Sigmoid colon (tissue), 6 donors: ENCODE measurements at regions not wholly inside any gene's neighbourhood (a gene's known extent, or its start where the extent isn't known, plus 50 kb on each side); places are given as distances from the start of the nearest gene placed in this dataset.

ENCODE experiments used
- DNase-seq: peaks from one replicate; pipeline ENCODE4 v3.0.0-alpha.2; 2019
- H3K27ac ChIP-seq, 4 donors: fragments of 200-600 bp; sonication (generic); one replicate each; pipeline ENCODE4 v1.5.1; 2016 to 2019; ENCODE audit warnings: mild to moderate bottlenecking in 1 of 4
- H3K27me3 ChIP-seq, 3 donors: fragments of 200-600 bp; sonication (generic); one replicate each; pipeline ENCODE4 v1.5.1; 2019; ENCODE audit warnings: mild to moderate bottlenecking in 1 of 3
- H3K36me3 ChIP-seq, 4 donors: fragments of 200-600 bp; sonication (generic); one replicate each; pipeline ENCODE4 v1.5.1; 2016 to 2019
- H3K4me1 ChIP-seq, 4 donors: fragments of 200-600 bp; sonication (generic); one replicate each; pipeline ENCODE4 v1.5.1; 2017 to 2019
- H3K4me3 ChIP-seq, 4 donors: fragments of 200-600 bp; sonication (generic); one replicate each; pipeline ENCODE4 v1.5.1; 2017 to 2019; ENCODE audit warnings: mild to moderate bottlenecking in 2 of 4, moderate library complexity in 1 of 4
- H3K9me3 ChIP-seq, 4 donors: fragments of 200-600 bp in 3 of 4; sonication (generic) in 3 of 4; one replicate each; pipeline versions ENCODE4 v1.5.1 to v1.6.1; 2013 to 2019
- EP300 ChIP-seq, 4 donors: sonication (generic); formaldehyde crosslinking; IDR thresholded peaks; one replicate each; pipeline ENCODE4 v1.6.1; 2017; ENCODE audit warnings: antibody characterized with exemption in 4 of 4
- POLR2A ChIP-seq, 2 donors: fragments of 450-650 bp; IDR thresholded peaks; one replicate each; pipeline ENCODE4 v1.6.1; 2016; ENCODE audit warnings: antibody characterized with exemption in 2 of 2, mild to moderate bottlenecking in 2 of 2, moderate library complexity in 2 of 2
- POLR2AphosphoS5 ChIP-seq, 4 donors: sonication (generic); formaldehyde crosslinking; IDR thresholded peaks; one replicate each; pipeline ENCODE4 v1.6.1; 2017; ENCODE audit warnings: antibody characterized with exemption in 4 of 4
- WGBS, 2 donors: extraction: QIAGEN DNeasy Blood & Tissue Kit; methylation state at CpG; one replicate each; pipeline ENCODE4 v1.1.7; 2013; 5-methylcytosine and 5-hydroxymethylcytosine counted together
- intact Hi-C: fragments of 100-400 bp; cut with DNase I; formaldehyde crosslinking; loops from one replicate; pipeline ENCODE4 v1.15.1; 2023
- TF ChIP-seq, protein P1 (sequence below), 4 experiments: fragments of 450-650 bp in 3 of 4; fragments of 200-600 bp in 1 of 4; IDR thresholded peaks; one replicate each; pipeline ENCODE4 v1.5.1; 2016 to 2019; ENCODE audit warnings: antibody characterized with exemption in 4 of 4, mild to moderate bottlenecking in 3 of 4, moderate library complexity in 2 of 4
- donor health status: healthy with polysubstance abuse.
- donor health status: healthy.

DNA sequence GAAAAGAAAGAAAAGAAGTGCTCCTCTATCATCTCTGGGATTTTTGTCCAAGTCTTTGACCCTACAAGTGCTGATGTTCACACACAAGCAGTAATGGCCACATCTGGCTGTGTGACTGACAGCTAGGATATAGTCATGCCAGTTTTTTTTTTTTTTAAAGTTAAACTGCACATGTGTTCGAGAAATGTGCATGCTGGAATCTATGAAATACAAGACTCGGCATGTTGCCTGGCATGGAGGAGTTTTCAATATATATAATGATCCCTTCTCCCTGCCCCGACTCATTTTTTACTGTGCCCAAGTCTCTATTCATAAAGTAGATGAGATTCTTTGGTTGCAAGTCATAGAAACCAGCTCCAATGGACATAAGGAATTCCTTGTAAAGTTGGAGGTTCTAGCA is 60.4 kb upstream of the FGFR2 start:
- Histone ChIP-seq H3K4me3 (no peak overlapping the region), H3K27ac (no peak overlapping the region), H3K36me3 (no peaks in the 10 kb centered on the region), H3K9me3 (no peaks in the 10 kb centered on the region), H3K4me1 (no peaks in the 10 kb centered on the region), H3K27me3 (no peaks in the 10 kb centered on the region)
- intact Hi-C loops = no loop called here
- TF ChIP-seq, protein P1, sequence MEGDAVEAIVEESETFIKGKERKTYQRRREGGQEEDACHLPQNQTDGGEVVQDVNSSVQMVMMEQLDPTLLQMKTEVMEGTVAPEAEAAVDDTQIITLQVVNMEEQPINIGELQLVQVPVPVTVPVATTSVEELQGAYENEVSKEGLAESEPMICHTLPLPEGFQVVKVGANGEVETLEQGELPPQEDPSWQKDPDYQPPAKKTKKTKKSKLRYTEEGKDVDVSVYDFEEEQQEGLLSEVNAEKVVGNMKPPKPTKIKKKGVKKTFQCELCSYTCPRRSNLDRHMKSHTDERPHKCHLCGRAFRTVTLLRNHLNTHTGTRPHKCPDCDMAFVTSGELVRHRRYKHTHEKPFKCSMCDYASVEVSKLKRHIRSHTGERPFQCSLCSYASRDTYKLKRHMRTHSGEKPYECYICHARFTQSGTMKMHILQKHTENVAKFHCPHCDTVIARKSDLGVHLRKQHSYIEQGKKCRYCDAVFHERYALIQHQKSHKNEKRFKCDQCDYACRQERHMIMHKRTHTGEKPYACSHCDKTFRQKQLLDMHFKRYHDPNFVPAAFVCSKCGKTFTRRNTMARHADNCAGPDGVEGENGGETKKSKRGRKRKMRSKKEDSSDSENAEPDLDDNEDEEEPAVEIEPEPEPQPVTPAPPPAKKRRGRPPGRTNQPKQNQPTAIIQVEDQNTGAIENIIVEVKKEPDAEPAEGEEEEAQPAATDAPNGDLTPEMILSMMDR (IDR thresholded peaks at IDR 0.05) = no peak
- 89 to 92% methylated on average over 3 of the region's 3 CpGs for WGBS, 2 donors
- no peak for DNase-seq

DNA sequence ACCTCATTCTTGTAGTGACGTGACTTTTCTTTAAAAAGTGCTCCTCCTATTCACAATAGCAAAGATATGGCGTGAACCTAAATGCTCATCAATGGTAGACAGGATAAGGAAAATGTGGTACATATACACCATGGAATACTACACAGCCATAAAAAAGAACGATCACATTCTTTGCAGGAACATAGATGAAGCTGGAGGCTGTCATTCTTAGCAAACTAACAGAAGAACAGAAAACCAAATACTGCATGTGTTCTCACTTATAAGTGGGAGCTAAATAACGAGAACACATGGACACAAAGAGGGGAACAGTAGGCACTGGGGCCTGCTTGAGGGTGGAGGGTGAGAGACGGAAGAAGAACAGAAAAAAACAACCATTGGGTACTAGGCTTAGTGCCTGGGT is 59.9 kb upstream of the FGFR2 start:
- WGBS, 2 donors = 94% methylated on average over 5 of the region's 5 CpGs
- intact Hi-C loops = no loop called here
- Histone ChIP-seq H3K36me3 (no peaks in the 10 kb centered on the region), H3K4me1 (no peaks in the 10 kb centered on the region), H3K27ac (no peak overlapping the region), H3K4me3 (no peak overlapping the region), H3K9me3 (no peaks in the 10 kb centered on the region), H3K27me3 (no peaks in the 10 kb centered on the region)
- DNase-seq = no peak
- TF ChIP-seq POLR2AphosphoS5 (IDR thresholded peaks at IDR 0.05) (no peak), EP300 (IDR thresholded peaks at IDR 0.05) (no peak), POLR2A (IDR thresholded peaks at IDR 0.05) (no peak)
- TF ChIP-seq, protein P1 (IDR thresholded peaks at IDR 0.05) = no peak

DNA sequence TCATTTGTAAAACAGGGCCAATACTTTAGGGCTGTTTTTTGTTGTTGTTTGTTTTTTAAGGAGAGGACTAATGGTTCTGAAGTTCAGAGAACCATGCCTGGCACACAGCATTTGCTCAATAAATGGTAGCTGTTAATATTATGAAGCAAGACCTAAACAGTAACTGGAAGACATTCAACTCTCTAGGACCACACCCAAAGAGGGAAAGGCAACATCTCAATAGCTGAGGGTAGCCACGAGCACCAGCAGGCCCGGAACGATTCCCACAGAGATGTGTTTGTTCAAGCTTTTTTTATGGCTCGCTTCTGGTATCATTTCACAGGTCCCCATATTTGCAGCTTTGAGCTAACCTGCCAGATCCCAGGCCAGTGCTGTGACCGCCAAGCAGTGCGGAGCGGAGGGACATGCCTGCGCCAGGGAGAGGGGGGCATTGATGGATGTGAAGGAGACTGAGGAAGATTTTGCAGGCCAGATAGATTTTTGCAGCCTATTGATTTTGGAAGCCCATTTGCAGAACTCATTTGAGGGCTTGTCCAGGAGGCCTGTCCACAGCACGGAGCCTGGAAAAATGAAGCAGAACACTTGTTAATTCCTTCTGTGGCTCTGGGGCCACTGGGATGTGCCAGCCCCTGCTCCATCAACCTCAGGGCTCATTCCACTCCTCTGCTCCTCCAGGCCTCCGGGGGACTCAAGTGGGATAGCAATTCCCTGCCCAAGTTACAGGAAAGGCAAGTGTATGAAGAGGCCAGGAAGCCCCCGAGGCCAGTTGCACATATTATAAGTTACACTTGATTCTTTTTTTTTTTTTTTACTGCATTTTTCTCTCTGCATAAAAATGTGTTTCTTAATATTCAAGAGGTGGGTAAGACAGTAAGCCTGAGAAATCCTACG is 57.3 kb upstream of the FGFR2 start:
- no peaks in the 10 kb centered on the region for H3K27me3 ChIP-seq
- no peak overlapping the region for H3K4me3 ChIP-seq
- WGBS, 2 donors = 56 to 75% methylated on average over 12 of the region's 12 CpGs
- intact Hi-C loops = no loop called here
- H3K27ac ChIP-seq = no peak overlapping the region
- H3K9me3 ChIP-seq = no peaks in the 10 kb centered on the region
- DNase-seq = no peak
- H3K36me3 ChIP-seq = no peaks in the 10 kb centered on the region
- no peaks in the 10 kb centered on the region for H3K4me1 ChIP-seq
- TF ChIP-seq, protein P1 (IDR thresholded peaks at IDR 0.05) = no peak
- no peak for TF ChIP-seq POLR2AphosphoS5 (IDR thresholded peaks at IDR 0.05)
- TF ChIP-seq POLR2A (IDR thresholded peaks at IDR 0.05) = no peak
- TF ChIP-seq EP300 (IDR thresholded peaks at IDR 0.05) = no peak

DNA sequence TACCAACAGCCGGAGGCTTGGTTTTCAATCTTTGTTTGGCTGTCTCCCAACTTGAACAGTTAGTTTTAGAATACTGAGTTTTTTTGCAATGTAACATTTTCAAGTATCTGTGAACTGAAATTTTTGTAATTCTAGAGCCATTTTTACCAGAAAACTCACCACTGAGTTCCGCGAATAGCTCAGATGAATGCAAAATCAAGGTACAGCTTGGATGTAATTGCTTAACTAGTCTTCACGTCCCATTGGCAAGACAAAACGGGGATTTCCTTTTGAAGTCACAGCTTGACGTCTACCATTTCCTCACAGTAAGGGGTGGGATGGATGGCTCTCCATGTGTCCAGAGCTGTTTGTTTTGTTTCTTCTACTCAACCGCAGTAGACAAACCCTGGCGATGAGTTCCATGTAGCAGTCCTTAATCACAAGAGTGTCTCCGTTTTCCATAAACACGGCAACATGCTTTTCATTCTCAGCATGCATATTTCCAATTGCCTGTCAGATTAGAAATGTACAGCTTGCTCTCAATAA is 55.8 kb upstream of the FGFR2 start:
- Histone ChIP-seq H3K27me3 (no peaks in the 10 kb centered on the region), H3K27ac (no peak overlapping the region), H3K9me3 (no peaks in the 10 kb centered on the region), H3K4me3 (no peak overlapping the region), H3K36me3 (no peaks in the 10 kb centered on the region), H3K4me1 (no peaks in the 10 kb centered on the region)
- 79 to 81% methylated on average over 10 of the region's 10 CpGs for WGBS, 2 donors
- intact Hi-C loops = no loop called here
- no peak for TF ChIP-seq POLR2AphosphoS5 (IDR thresholded peaks at IDR 0.05)
- DNase-seq = no peak

DNA sequence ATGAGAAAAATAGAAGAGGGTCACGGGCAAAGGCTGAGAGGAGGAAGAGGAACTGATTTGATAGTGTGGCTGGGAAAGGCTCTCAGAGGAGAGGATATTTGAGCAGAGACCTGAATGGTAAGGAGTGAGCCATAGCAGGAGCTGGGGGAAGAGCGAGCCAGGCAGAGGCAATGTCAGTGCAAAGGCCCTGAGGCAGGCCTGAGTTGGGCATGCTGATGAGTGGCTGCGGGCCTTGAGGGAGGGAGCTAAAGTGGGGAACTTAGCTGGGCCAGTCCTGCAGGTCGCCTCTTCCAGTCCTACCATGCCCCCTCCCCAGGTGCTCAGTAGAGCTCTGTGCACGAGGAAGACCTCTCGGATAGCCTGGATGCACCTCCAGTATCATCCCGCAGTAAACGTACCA is 55.4 kb upstream of the FGFR2 start:
- TF ChIP-seq EP300 (IDR thresholded peaks at IDR 0.05) = no peak
- TF ChIP-seq POLR2A (IDR thresholded peaks at IDR 0.05) = no peak
- TF ChIP-seq, protein P1 (IDR thresholded peaks at IDR 0.05) = no peak
- TF ChIP-seq POLR2AphosphoS5 (IDR thresholded peaks at IDR 0.05) = no peak
- H3K4me3 ChIP-seq = no peak overlapping the region
- WGBS, 2 donors = 92 to 93% methylated on average over 8 of the region's 8 CpGs
- DNase-seq = no peak
- H3K9me3 ChIP-seq = no peaks in the 10 kb centered on the region
- no peak overlapping the region for H3K27ac ChIP-seq
- H3K27me3 ChIP-seq = no peaks in the 10 kb centered on the region
- no peaks in the 10 kb centered on the region for H3K36me3 ChIP-seq
- intact Hi-C loops = no loop called here
- no peaks in the 10 kb centered on the region for H3K4me1 ChIP-seq
